HepG2 (cell line): ENCODE measurements at regions not wholly inside any gene's neighbourhood (a gene's known extent, or its start where the extent isn't known, plus 50 kb on each side); places are given as distances from the start of the nearest gene placed in this dataset.

Experiments
- ARID3A ChIP-seq: IDR thresholded peaks from 2 replicates; pipeline ENCODE4 v1.6.1; 2012; ENCODE audit warnings: low read depth, low read length, improper control_type of control experiment
- ATF2 ChIP-seq: sonication (generic); formaldehyde crosslinking; IDR thresholded peaks from 2 replicates; pipeline ENCODE4 v1.4.0; 2020; ENCODE audit warnings: missing genetic modification reagents
- CTCF ChIP-seq: sonication (generic); formaldehyde crosslinking; IDR thresholded peaks from 2 replicates; pipeline ENCODE4 v1.5.0; 2020; ENCODE audit warnings: mild to moderate bottlenecking, missing genetic modification reagents, moderate library complexity
- PAX8 ChIP-seq: sonication (generic); formaldehyde crosslinking; IDR thresholded peaks from 2 replicates; pipeline ENCODE4 v1.8.0; 2022; ENCODE audit warnings: mild to moderate bottlenecking, missing genetic modification reagents, borderline replicate concordance
- SOX6 ChIP-seq, 2 experiments: fragments of 450-650 bp in 1 of 2; sonication (generic) in 1 of 2; formaldehyde crosslinking in 1 of 2; IDR thresholded peaks; 2 replicates each; pipeline versions ENCODE4 v1.4.0 to v1.6.1; 2017 to 2020; ENCODE audit warnings: antibody characterized with exemption in 1 of 2, mild to moderate bottlenecking in 1 of 2, missing genetic modification reagents in 1 of 2
- ZSCAN21 ChIP-seq: sonication (generic); formaldehyde crosslinking; IDR thresholded peaks from 2 replicates; pipeline ENCODE4 v1.8.0; 2022; ENCODE audit warnings: mild to moderate bottlenecking, missing genetic modification reagents, moderate library complexity, borderline replicate concordance

GRCh38 chr9:73474002-73474600, 322.4 kb downstream of the ANXA1 start:
- no peak for TF ChIP-seq PAX8 (CRISPR knock-in tag)
- no peak for TF ChIP-seq ZSCAN21
- TF ChIP-seq SOX6 (IDR thresholded peaks at IDR 0.05): no peak
- TF ChIP-seq SOX6 (CRISPR knock-in tag; IDR thresholded peaks at IDR 0.05): no peak
- no peak for TF ChIP-seq ARID3A
- TF ChIP-seq CTCF: no peak
- no peak for TF ChIP-seq ATF2
